ENCODE measurements at regions not wholly inside any gene's neighbourhood (a gene's known extent, or its start where the extent isn't known, plus 50 kb on each side); places are given as distances from the start of the nearest gene placed in this dataset.

- Histone ChIP-seq H3K27me3 (no peaks in the 10 kb centered on the region), H3K4me1 (peaks cover under 1% of the 10 kb centered on the region), H3K27ac (no peak overlapping the region), H3K36me3 (no peaks in the 10 kb centered on the region), H3K9me3 (no peaks in the 10 kb centered on the region), H3K9ac (ENCODE audit: low read depth in 2 of 2, low read length in 2 of 2) (no peak overlapping the region), H3K4me3 (no peak overlapping the region)
- TF ChIP-seq, protein P1, sequence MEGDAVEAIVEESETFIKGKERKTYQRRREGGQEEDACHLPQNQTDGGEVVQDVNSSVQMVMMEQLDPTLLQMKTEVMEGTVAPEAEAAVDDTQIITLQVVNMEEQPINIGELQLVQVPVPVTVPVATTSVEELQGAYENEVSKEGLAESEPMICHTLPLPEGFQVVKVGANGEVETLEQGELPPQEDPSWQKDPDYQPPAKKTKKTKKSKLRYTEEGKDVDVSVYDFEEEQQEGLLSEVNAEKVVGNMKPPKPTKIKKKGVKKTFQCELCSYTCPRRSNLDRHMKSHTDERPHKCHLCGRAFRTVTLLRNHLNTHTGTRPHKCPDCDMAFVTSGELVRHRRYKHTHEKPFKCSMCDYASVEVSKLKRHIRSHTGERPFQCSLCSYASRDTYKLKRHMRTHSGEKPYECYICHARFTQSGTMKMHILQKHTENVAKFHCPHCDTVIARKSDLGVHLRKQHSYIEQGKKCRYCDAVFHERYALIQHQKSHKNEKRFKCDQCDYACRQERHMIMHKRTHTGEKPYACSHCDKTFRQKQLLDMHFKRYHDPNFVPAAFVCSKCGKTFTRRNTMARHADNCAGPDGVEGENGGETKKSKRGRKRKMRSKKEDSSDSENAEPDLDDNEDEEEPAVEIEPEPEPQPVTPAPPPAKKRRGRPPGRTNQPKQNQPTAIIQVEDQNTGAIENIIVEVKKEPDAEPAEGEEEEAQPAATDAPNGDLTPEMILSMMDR (IDR thresholded peaks at IDR 0.05), result no peak
- intact Hi-C loops (cut with DNase I), result no loop called here
- no peak for DNase-seq
Measured at GRCh38 chr6:33902457-33902853, 98.7 kb upstream of the MLN start.

GRCh38 chr6:33901822-33902456 is 98.1 kb upstream of the MLN start:
- no peak overlapping the region for H3K9ac ChIP-seq (ENCODE audit: low read depth in 2 of 2, low read length in 2 of 2)
- H3K27me3 ChIP-seq, result no peaks in the 10 kb centered on the region
- TF ChIP-seq, protein P1 (IDR thresholded peaks at IDR 0.05), result no peak
- H3K9me3 ChIP-seq, result no peaks in the 10 kb centered on the region
- no peak for DNase-seq
- H3K27ac ChIP-seq, result no peak overlapping the region
- intact Hi-C loops (cut with DNase I), result no loop called here
- no peaks in the 10 kb centered on the region for H3K36me3 ChIP-seq
- peaks cover 4% of the 10 kb centered on the region for H3K4me1 ChIP-seq
- no peak overlapping the region for H3K4me3 ChIP-seq

DNA sequence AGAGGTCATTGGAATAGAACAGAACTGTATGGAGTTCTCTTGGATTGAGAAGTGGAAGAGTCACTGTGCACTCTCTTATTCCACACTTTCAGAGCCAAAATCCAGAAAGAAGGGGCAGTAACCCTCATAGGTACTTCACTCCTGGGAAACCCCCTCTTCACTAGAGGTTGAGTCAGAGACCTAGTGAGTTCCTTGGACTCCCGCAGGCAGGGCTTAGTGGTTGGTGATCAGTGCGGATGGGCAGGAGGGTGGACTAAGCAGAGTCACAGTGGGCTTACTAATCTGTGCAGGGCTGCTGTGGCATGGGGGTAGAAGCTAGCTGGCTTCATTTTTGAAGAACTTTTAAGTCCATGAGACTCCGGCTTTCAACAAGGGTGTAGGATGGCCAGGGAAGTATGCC is 95.0 kb upstream of the MLN start:
- no peak overlapping the region for H3K4me3 ChIP-seq
- no peak overlapping the region for H3K9ac ChIP-seq (ENCODE audit: low read depth in 2 of 2, low read length in 2 of 2)
- TF ChIP-seq, protein P1 (IDR thresholded peaks at IDR 0.05), result no peak
- no peak for DNase-seq
- no peak overlapping the region for H3K27ac ChIP-seq
- intact Hi-C loops (cut with DNase I), result no loop called here
- no peaks in the 10 kb centered on the region for H3K27me3 ChIP-seq
- no peaks in the 10 kb centered on the region for H3K9me3 ChIP-seq
- peaks cover 4% of the 10 kb centered on the region for H3K4me1 ChIP-seq
- no peaks in the 10 kb centered on the region for H3K36me3 ChIP-seq

DNA sequence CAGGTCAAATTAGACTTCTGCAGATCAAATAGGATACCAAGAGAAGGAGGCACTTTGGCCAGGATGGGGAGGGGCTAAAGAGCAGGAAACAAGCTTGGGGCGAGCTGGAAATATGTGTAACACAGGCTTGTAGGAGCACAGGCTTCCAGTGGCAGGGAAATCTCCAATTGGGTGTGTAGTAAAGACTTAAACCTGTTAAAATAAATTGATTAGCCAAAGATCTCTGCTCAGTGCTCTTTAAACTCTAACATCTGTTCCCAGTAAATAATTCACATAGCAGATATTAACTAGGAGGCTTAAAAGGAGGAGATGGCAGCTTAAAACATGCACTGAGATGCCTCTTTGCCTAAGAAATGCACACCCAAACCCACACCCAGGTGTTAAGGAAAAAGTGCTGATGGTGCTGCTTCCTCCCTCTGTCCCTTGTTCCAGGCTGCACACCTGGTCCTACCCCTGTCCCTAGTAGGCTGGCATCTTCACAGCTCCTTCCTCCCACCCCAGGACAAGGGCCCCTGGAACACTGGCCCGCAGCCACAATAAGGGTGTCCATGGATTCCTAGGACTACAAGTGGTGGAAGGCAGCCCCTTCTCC is 93.5 kb upstream of the MLN start:
- Histone ChIP-seq H3K27ac (no peak overlapping the region), H3K9me3 (no peaks in the 10 kb centered on the region), H3K4me3 (no peak overlapping the region), H3K9ac (ENCODE audit: low read depth in 2 of 2, low read length in 2 of 2) (no peak overlapping the region), H3K36me3 (no peaks in the 10 kb centered on the region), H3K4me1 (peaks cover 4% of the 10 kb centered on the region), H3K27me3 (no peaks in the 10 kb centered on the region)
- DNase-seq, result no peak
- intact Hi-C loops (cut with DNase I), result no loop called here
- TF ChIP-seq, protein P1 (IDR thresholded peaks at IDR 0.05), result no peak

DNA sequence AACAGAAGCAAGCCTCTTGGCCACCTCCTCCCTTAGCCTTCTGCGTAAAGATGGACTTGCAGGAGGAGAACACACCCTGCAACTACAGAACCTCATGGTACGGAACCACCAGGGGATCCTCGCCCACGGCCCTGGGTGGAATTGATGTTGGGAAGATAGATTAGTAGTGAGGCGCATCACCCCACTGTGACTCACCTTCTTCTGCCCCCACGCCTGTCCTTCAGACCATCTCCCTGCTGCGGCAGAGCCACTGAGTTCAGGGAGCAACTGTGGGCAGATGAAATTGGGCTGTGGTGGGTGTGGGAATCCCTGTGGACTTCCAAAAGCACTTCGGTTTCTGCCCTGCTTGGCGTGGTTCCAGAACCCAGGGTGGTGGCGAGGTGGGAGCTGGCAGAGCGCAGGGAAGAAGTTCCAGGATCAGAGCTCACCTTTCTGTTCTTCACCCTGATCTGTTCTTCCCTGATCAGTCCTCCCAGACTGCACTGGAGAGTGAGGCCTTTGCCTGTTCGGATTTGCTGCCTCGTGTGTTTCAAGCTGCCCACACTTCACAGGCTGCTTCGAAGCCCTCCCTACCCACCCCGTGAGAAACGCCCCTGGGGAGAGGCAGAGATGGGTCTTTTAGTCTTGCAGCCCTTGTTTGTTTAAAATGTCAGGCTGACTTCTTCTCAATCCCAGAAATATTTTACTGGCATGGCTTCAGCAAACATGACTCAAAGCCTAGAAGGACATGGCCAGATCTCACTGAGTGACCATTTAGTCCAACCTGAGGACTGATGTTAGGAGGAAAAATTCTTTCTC is 92.8 kb upstream of the MLN start:
- Histone ChIP-seq H3K9ac (ENCODE audit: low read depth in 2 of 2, low read length in 2 of 2) (no peak overlapping the region), H3K36me3 (no peaks in the 10 kb centered on the region), H3K4me3 (no peak overlapping the region), H3K9me3 (no peaks in the 10 kb centered on the region), H3K27me3 (no peaks in the 10 kb centered on the region), H3K4me1 (peaks cover 4% of the 10 kb centered on the region), H3K27ac (no peak overlapping the region)
- TF ChIP-seq, protein P1 (IDR thresholded peaks at IDR 0.05), result no peak
- intact Hi-C loops (cut with DNase I), result no loop called here
- no peak for DNase-seq
